HFFc6 (cell line): ENCODE measurements at regions not wholly inside any gene's neighbourhood (a gene's known extent, or its start where the extent isn't known, plus 50 kb on each side); places are given as distances from the start of the nearest gene placed in this dataset.

ENCODE experiments used
- DNase-seq: peaks from one replicate; pipeline ENCODE4 v3.0.0-alpha.2; 2018
- H3K27ac Mint-ChIP-seq: 2 replicates; pipeline ENCODE4 v1.8.0; 2020; ENCODE audit warnings: mild to moderate bottlenecking, mixed read lengths
- H3K27me3 Mint-ChIP-seq: 2 replicates; pipeline ENCODE4 v1.8.0; 2021; ENCODE audit warnings: mild to moderate bottlenecking, moderate library complexity, mixed read lengths; ENCODE audit not compliant: insufficient read depth
- H3K36me3 Mint-ChIP-seq: 2 replicates; pipeline ENCODE4 v1.8.0; 2021; ENCODE audit warnings: low read depth, mixed read lengths
- H3K4me1 Mint-ChIP-seq: 2 replicates; pipeline ENCODE4 v1.8.0; 2020; ENCODE audit warnings: low read depth, mixed read lengths
- H3K4me3 Mint-ChIP-seq: 2 replicates; pipeline ENCODE4 v1.8.0; 2020; ENCODE audit warnings: mild to moderate bottlenecking, moderate library complexity, mixed read lengths
- H3K9me3 Mint-ChIP-seq: 2 replicates; pipeline ENCODE4 v1.8.0; 2020; ENCODE audit warnings: mild to moderate bottlenecking, mixed read lengths
- CTCF ChIP-seq: fragments of 200-600 bp; sonication (generic); IDR thresholded peaks from 2 replicates; pipeline ENCODE4 v1.5.0; 2021; ENCODE audit warnings: antibody characterized with exemption, mild to moderate bottlenecking

DNA sequence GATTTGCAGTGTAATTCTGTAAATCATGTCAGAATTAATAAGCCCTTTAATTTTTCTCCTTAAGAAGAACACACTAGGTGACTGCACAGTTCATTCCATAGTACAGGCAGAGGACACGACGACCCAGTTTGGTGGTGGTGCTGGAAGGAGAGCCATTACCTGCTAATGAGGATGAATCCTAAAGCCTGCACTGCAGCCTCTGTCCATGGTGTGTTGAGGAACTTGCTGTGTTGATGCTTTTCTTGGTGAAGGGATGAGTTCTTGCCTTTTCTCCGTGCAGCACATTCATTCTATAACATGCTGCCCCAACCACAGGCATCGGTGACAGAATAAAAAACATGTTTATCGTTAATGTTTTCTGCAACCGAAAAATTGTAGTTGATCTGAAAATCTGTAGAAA is 89.6 kb upstream of the VEPH1 start:
- no peak overlapping the region for H3K4me3 Mint-ChIP-seq

DNA sequence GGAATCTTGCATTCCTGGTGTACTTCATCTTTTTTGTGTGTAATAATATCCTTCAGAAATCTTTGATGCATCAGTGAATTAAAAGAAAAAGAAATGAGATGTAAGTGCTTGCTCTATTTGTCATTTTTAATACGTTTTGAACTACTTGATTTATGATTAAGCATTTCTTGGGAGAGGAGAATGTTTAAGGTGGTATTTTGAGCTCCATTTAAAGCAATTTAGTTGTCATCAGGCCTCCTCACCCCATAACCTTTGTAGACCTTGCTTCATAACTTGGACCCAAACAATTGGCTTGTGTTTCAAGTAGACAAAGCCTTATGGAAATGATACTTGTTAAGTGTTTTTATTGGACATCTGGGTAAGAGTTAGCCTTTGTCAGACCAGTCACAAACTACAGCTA is 87.1 kb upstream of the VEPH1 start:
- Mint-ChIP-seq H3K27me3 (peaks cover 8% of the 10 kb centered on the region), H3K9me3 (no peaks in the 10 kb centered on the region), H3K4me1 (no peaks in the 10 kb centered on the region), H3K4me3 (no peak overlapping the region), H3K36me3 (no peaks in the 10 kb centered on the region), H3K27ac (no peak overlapping the region)
- TF ChIP-seq CTCF: no peak
- no peak for DNase-seq

More for the DNA sequence above, 89.6 kb upstream of the VEPH1 start:
- no peak for DNase-seq
- no peak overlapping the region for H3K27ac Mint-ChIP-seq
- no peak for TF ChIP-seq CTCF
- no peaks in the 10 kb centered on the region for H3K36me3 Mint-ChIP-seq
- no peaks in the 10 kb centered on the region for H3K4me1 Mint-ChIP-seq
- H3K27me3 Mint-ChIP-seq: no peaks in the 10 kb centered on the region; the same call in none of the 2 replicates
- H3K9me3 Mint-ChIP-seq: no peaks in the 10 kb centered on the region

GRCh38 chr3:157589211-157589610 is 86.0 kb upstream of the VEPH1 start:
- Mint-ChIP-seq H3K27ac (no peak overlapping the region), H3K36me3 (no peaks in the 10 kb centered on the region), H3K4me3 (no peak overlapping the region), H3K4me1 (no peaks in the 10 kb centered on the region), H3K9me3 (no peaks in the 10 kb centered on the region), H3K27me3 (peaks cover 10% of the 10 kb centered on the region)
- no peak for DNase-seq
- TF ChIP-seq CTCF: no peak

DNA sequence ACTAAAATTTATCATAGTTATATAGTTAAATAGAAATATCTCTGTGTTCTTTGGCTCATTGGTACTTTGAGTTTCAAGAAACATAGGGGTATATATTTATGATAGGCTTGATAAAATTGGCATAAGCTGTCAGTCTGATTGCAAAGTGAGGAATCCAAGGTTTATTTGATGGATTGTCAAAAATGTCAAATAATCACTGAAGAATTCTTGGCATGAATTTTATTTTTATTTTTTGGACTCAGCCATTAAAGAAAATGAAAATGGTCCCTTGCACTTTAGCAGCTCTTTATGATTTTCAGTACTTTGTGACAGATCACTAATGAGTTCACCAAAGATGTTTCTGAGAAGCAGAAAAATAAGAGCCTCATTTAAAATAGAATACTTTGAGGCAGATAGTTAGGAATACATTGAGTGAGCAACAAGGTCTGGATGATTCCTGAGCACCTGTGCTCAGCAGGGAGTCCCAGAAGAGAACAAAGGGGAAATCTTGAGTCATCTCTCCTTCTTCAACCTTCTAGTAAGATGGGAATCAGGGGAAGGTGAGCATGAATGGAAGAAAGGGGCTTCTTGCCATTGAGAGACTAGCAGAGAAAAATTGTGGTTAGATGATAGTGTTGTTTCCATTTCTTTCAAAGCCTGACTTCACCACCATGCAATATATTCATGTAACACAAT is 85.3 kb upstream of the VEPH1 start:
- no peak for DNase-seq
- Mint-ChIP-seq H3K27ac (no peak overlapping the region), H3K4me1 (no peaks in the 10 kb centered on the region), H3K36me3 (no peaks in the 10 kb centered on the region), H3K27me3 (peaks cover 10% of the 10 kb centered on the region), H3K4me3 (no peak overlapping the region), H3K9me3 (no peaks in the 10 kb centered on the region)
- TF ChIP-seq CTCF: no peak

DNA sequence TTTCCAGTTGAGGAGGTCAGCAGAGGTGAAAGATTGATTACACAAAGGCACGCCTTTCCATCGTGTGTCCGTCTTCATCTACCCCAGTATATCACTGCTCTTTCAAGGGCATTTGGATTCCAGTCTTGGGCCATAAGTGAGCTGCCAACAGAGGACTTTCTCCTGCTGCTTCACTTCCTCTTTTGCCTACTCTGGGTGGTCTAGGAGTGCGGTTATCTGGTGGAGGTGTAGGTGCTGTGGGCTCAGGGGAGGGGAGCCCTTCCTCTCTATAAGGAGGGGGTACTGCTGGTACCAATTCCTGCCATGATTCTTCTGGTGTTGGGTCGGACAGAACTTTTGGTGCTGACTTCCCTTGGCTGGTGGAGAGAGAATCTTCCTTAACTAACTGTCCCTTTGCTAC is 83.1 kb upstream of the VEPH1 start:
- peaks cover 3% of the 10 kb centered on the region for H3K4me1 Mint-ChIP-seq
- H3K27me3 Mint-ChIP-seq: peaks cover 12% of the 10 kb centered on the region
- no peaks in the 10 kb centered on the region for H3K9me3 Mint-ChIP-seq
- no peak overlapping the region for H3K27ac Mint-ChIP-seq
- H3K4me3 Mint-ChIP-seq: no peak overlapping the region
- DNase-seq: no peak
- no peaks in the 10 kb centered on the region for H3K36me3 Mint-ChIP-seq
- no peak for TF ChIP-seq CTCF
